SIG-M5 treated with dmso at 0.1 percent for 504 hours (cell line): ENCODE measurements at regions not wholly inside any gene's neighbourhood (a gene's known extent, or its start where the extent isn't known, plus 50 kb on each side); places are given as distances from the start of the nearest gene placed in this dataset.
A peak's percentile ranks its signal among the peaks of the same experiment; 100 is the strongest.

Experiments
- DNase-seq: peaks from one replicate; lab custom pipeline; 2025; ENCODE audit not compliant: unreplicated experiment; lab: John Stamatoyannopoulos, UW

- no peak for DNase-seq
These were observed 68.4 kb upstream of the ELOVL5 start for GRCh38 chr6:53417141-53417540.

GRCh38 chr6:53413326-53413725 is 64.6 kb upstream of the ELOVL5 start:
- DNase-seq = no peak

DNA sequence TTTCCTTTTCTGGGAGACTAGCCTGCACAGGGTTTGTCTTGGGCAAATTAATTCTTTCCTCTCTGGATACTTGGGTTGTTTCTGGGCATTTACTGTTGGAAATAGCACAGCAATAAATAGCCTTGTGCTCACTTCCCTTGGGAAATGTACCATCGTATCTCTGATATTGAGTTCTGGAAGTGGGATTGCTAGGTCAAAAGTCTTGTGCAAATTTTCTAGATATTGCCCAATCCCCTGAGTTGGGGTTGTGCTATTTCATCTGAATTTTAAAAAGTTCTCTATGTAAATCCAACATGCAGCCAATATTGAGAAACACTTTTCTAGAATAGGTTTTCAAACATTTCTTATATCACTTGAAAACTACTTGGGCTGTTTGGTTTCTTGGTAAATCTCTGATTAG is 64.0 kb upstream of the ELOVL5 start:
- DNase-seq = no peak

DNA sequence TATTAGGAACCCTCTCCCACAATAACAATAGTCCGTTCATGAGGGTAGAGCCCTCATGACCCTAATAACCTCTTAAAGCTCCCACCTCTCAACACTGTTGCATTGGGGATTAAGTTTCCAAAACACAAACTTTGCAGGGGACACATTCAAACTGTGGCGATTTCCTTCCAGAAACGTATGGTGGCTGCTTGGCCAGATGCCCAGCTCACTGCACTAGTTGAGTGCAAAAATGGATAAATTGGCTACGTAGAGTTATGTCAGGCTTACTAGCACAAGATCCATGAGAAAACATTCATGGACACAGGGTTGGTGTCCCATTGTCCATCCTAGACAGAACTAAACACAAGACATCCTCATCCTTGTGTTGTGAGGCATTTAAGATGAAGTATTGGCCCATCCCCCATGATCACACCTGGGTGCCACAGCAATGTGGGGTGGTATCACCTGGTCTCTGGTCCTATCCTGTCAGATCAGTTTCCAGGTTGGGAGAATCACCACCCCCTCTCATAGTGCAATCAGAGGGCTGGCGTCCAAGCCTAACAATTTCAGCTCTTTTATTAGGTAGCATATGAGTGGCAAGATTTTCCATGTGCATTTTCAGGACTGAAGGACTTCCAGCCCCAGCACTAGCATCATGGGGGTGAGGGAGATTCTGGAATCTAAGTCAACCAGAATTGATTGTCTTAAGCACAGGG is 63.4 kb upstream of the ELOVL5 start:
- DNase-seq = no peak

DNA sequence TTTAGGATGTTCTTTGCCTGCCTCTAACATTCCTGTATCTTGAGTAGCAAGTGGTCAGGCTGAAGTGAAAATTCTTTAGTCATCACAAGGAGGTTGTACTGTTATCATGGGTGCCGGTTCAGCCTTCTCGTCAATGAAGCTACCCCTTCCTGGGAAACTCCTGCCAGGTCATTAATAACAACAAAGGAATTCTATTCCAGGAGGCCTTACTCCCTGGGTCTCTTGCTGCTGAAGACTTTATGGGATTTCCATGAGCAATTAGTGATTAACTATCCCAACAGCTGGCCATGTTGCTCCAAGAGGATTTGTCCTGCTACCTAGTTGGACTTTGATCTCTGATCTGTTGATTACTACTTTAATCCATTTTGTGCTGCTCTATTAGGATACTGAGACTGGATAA is 62.7 kb upstream of the ELOVL5 start:
- no peak for DNase-seq

DNA sequence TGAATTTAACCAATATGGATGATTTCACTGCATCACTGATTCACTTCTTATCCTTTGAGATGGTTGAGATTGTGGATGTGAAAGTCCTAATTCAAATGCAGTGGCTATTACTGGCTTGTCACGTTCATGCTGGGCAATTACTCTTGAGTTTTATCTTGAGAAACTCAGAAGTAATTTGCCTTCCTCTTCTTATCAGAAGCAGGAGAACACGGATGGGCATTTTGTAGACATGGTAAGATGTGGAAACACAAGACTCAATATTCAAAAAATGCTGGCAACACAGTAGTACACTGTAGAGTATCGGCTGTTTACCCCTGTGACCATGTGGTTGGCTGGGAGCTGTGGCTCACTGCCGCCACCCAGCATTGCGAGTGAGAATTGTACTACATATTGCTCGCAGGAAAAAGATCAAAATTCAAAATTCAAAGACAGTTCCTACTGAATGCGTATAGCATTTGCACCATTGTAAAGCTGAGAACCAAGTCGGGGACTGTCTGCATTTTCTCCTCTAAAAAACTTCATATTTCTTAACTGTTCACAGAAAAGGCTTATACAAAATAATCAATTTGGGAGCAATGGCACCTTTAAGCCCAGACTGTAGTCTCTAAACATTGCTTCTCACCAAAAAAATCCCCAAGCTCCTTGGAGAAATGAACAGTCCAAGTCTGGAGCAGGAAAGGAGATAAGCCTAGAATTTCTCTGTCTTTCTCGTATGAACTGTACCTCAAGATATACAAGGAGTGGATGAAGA is 61.9 kb upstream of the ELOVL5 start:
- peak; percentile 28 for DNase-seq

DNA sequence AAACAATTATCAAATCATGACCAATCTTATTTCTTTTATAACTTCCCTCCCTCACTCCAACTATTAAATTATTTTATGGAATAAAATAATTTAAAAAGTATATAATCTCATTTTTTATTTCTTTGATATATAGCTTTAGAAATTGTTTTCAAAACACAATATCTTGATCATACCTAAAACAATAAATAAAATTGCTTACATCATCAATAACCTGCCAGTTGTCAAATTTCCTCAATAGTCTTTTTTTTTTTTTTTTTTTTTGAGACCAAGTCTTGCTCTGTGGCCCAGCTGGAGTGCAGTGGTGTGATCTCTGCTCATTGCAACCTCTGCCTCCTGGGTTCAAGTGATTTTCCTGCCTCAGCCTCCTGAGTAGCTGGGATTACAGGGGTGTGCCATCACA is 60.1 kb upstream of the ELOVL5 start:
- DNase-seq = no peak

GRCh38 chr6:53399027-53399344 is 50.2 kb upstream of the ELOVL5 start:
- DNase-seq = no peak

- DNase-seq = no peak
These were observed 49.7 kb upstream of the ELOVL5 start for GRCh38 chr6:53398247-53399026.
